GM23338 (cell line): ENCODE measurements at regions not wholly inside any gene's neighbourhood (a gene's known extent, or its start where the extent isn't known, plus 50 kb on each side); places are given as distances from the start of the nearest gene placed in this dataset.
A peak's percentile ranks its signal among the peaks of the same experiment; 100 is the strongest.
"Not testable (repeated sequence)": the region's sequence is repeated elsewhere in the genome, so short reads cannot be mapped to it uniquely, and the experiment has no call there.

Source experiments
- ATAC-seq: fragments of 200-7000 bp; cut with Tn5 transposase; 3 replicates; pipeline ENCODE4 v1.9.1; 2020
- DNase-seq: peaks from one replicate; pipeline ENCODE4 v3.0.0-alpha.2; 2015; ENCODE audit warnings: low spot score
- H2AFZ ChIP-seq: fragments of 200-600 bp; sonication (generic); 2 replicates; pipeline ENCODE4 v1.8.0; 2016; ENCODE audit warnings: antibody characterized with exemption, mild to moderate bottlenecking, moderate library complexity
- H3F3A ChIP-seq: fragments of 200-600 bp; sonication (generic); replicated peaks from 2 replicates; pipeline ENCODE4 v1.8.0; 2017; ENCODE audit warnings: antibody characterized with exemption, mixed run types, low read depth
- H3K27ac ChIP-seq: fragments of 200-600 bp; sonication (generic); 2 replicates; pipeline ENCODE4 v1.6.1; 2016; ENCODE audit warnings: low read depth
- H3K27me3 ChIP-seq: fragments of 200-600 bp; sonication (generic); 2 replicates; pipeline ENCODE4 v1.8.0; 2016; ENCODE audit warnings: mild to moderate bottlenecking, mixed run types, moderate library complexity; ENCODE audit not compliant: insufficient read depth
- H3K36me3 ChIP-seq: fragments of 200-600 bp; sonication (generic); 2 replicates; pipeline ENCODE4 v1.8.0; 2016; ENCODE audit warnings: mild to moderate bottlenecking; ENCODE audit not compliant: insufficient read depth
- H3K4me1 ChIP-seq: fragments of 200-600 bp; sonication (generic); 2 replicates; pipeline ENCODE4 v1.8.0; 2016; ENCODE audit warnings: mild to moderate bottlenecking, moderate library complexity; ENCODE audit not compliant: insufficient read depth
- H3K4me2 ChIP-seq: fragments of 200-600 bp; sonication (generic); 2 replicates; pipeline ENCODE4 v1.7.1; 2017; ENCODE audit warnings: mixed run types
- H3K4me3 ChIP-seq: fragments of 200-600 bp; sonication (generic); 2 replicates; pipeline ENCODE4 v1.6.1; 2016; ENCODE audit warnings: mixed run types
- H3K79me2 ChIP-seq: fragments of 200-600 bp; sonication (generic); replicated peaks from 2 replicates; pipeline ENCODE4 v1.8.0; 2017; ENCODE audit warnings: mild to moderate bottlenecking; ENCODE audit not compliant: insufficient read depth
- H3K9me2 ChIP-seq: fragments of 200-600 bp; sonication (generic); 2 replicates; pipeline ENCODE4 v1.8.0; 2017; ENCODE audit not compliant: insufficient read depth
- H4K20me1 ChIP-seq: fragments of 200-600 bp; sonication (generic); replicated peaks from 2 replicates; pipeline ENCODE4 v1.8.0; 2017; ENCODE audit warnings: mild to moderate bottlenecking; ENCODE audit not compliant: insufficient read depth
- H3K27ac Mint-ChIP-seq: 2 replicates; pipeline ENCODE4 v1.8.0; 2020; ENCODE audit warnings: inconsistent platforms, mild to moderate bottlenecking, moderate library complexity, mixed read lengths
- H3K27me3 Mint-ChIP-seq: 3 replicates; pipeline ENCODE4 v1.8.0; 2022; ENCODE audit warnings: low read depth, mild to moderate bottlenecking, moderate library complexity, mixed read lengths, inconsistent platforms; ENCODE audit not compliant: insufficient read depth, poor library complexity
- H3K36me3 Mint-ChIP-seq: 3 replicates; pipeline ENCODE4 v1.8.0; 2021; ENCODE audit warnings: low read depth, mild to moderate bottlenecking, inconsistent platforms, moderate library complexity, mixed read lengths
- H3K4me1 Mint-ChIP-seq: 3 replicates; pipeline ENCODE4 v1.8.0; 2020; ENCODE audit warnings: mild to moderate bottlenecking, inconsistent platforms, mixed read lengths
- H3K4me3 Mint-ChIP-seq: 3 replicates; pipeline ENCODE4 v1.8.0; 2021; ENCODE audit warnings: moderate library complexity, mild to moderate bottlenecking, inconsistent platforms, mixed read lengths
- H3K9me3 Mint-ChIP-seq: 3 replicates; pipeline ENCODE4 v1.8.0; 2020; ENCODE audit warnings: moderate library complexity, mild to moderate bottlenecking, inconsistent platforms, mixed read lengths
- CREB1 ChIP-seq: fragments of 250-450 bp; sonication (Bioruptor Pico); IDR thresholded peaks from 2 replicates; pipeline ENCODE4 v1.5.0; 2020; ENCODE audit warnings: low read depth, mild to moderate bottlenecking, moderate library complexity
- CTCF ChIP-seq, 2 experiments: fragments of 200-600 bp in 1 of 2; sonication (generic) in 1 of 2; conservative IDR thresholded peaks; 2 replicates each; pipeline versions ENCODE4 v1.5.1 to v1.6.1; 2016 to 2017; ENCODE audit warnings: antibody characterized with exemption in 2 of 2, low read depth in 2 of 2, mild to moderate bottlenecking in 2 of 2, moderate library complexity in 1 of 2
- EZH2 ChIP-seq: fragments of 200-600 bp; sonication (generic); IDR thresholded peaks from one replicate; pipeline ENCODE4 v1.8.0; 2017; ENCODE audit warnings: antibody characterized with exemption, mild to moderate bottlenecking, low read depth; ENCODE audit not compliant: unreplicated experiment
- EZH2phosphoT487 ChIP-seq: fragments of 200-600 bp; sonication (generic); IDR thresholded peaks from one replicate; pipeline ENCODE4 v1.8.1; 2018; ENCODE audit warnings: antibody characterized with exemption; ENCODE audit not compliant: unreplicated experiment
- JUNB ChIP-seq: IDR thresholded peaks from one replicate; pipeline ENCODE4 v1.6.1; 2016; ENCODE audit warnings: antibody characterized with exemption; ENCODE audit not compliant: unreplicated experiment
- NANOG ChIP-seq: IDR thresholded peaks from 2 replicates; pipeline ENCODE4 v1.6.1; 2016; ENCODE audit warnings: antibody characterized with exemption, borderline replicate concordance
- POLR2AphosphoS5 ChIP-seq: IDR thresholded peaks from 2 replicates; pipeline ENCODE4 v1.6.1; 2016; ENCODE audit warnings: antibody characterized with exemption, low read depth
- STAT1 ChIP-seq: IDR thresholded peaks from one replicate; pipeline ENCODE4 v1.6.1; 2016; ENCODE audit warnings: antibody characterized with exemption; ENCODE audit not compliant: unreplicated experiment
- ZNF114 ChIP-seq: fragments of 250-450 bp; sonication (Bioruptor Pico); IDR thresholded peaks from 2 replicates; pipeline ENCODE4 v1.5.0; 2020; ENCODE audit warnings: mild to moderate bottlenecking, moderate library complexity
- ZNF331 ChIP-seq: fragments of 250-450 bp; sonication (Bioruptor Pico); IDR thresholded peaks from 2 replicates; pipeline ENCODE4 v1.5.0; 2020; ENCODE audit warnings: low read depth, mild to moderate bottlenecking, moderate library complexity
- ZNF462 ChIP-seq: fragments of 250-450 bp; sonication (Bioruptor Pico); IDR thresholded peaks from 2 replicates; pipeline ENCODE4 v1.5.0; 2020; ENCODE audit warnings: mild to moderate bottlenecking, moderate library complexity
- TF ChIP-seq, protein P1 (sequence below): IDR thresholded peaks from 2 replicates; pipeline ENCODE4 v1.6.1; 2016; ENCODE audit warnings: antibody characterized with exemption

DNA sequence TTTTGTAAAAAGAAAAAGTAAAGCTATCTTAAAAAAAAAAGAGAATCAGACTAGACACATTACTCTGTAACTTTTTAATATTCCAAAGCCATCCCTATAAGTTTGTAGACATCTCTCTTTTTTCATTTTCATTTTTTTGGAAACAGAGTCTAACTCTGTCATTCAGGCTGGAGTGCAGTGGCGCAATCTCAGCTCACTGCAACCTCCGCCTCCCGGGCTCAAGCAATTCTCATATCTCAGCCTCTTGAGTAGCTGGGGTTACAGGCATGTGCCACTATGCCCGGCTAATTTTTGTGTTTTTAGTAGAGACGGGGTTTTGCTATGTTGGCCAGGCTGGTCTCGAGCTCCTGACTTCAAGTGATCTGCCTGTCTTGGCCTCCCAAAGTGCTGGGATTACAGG is 51.4 kb upstream of the ANKH start:
- not testable (repeated sequence) for H3K4me3 ChIP-seq, H2AFZ ChIP-seq, ATAC-seq, H3K27ac Mint-ChIP-seq, H3K79me2 ChIP-seq, H3K27me3 ChIP-seq, H3K9me3 Mint-ChIP-seq, H3K4me2 ChIP-seq, H3K4me1 ChIP-seq, H3K27me3 Mint-ChIP-seq, H3K36me3 ChIP-seq, H4K20me1 ChIP-seq, H3K27ac ChIP-seq, H3K4me1 Mint-ChIP-seq, H3F3A ChIP-seq, H3K36me3 Mint-ChIP-seq, DNase-seq, H3K4me3 Mint-ChIP-seq, H3K9me2 ChIP-seq

GRCh38 chr5:14922456-14922855 is 50.9 kb upstream of the ANKH start:
- H2AFZ ChIP-seq, result 0 out of 2 replicates have a peak overlapping the region, but pooled peaks have one; percentile 47
- H3K4me1 ChIP-seq, result no peaks in the 10 kb centered on the region
- no peaks in the 10 kb centered on the region for H3K36me3 ChIP-seq
- DNase-seq, result no peak
- no peaks in the 10 kb centered on the region for H3K9me2 ChIP-seq
- no peak overlapping the region for H3K4me3 Mint-ChIP-seq
- no peaks in the 10 kb centered on the region for H4K20me1 ChIP-seq
- no peak overlapping the region for H3K27ac Mint-ChIP-seq
- H3K4me2 ChIP-seq, result no peak overlapping the region
- peak; percentile 47; the same call in 2 of the 3 replicates for ATAC-seq
- no peak overlapping the region for H3K27ac ChIP-seq
- H3K27me3 ChIP-seq, result no peaks in the 10 kb centered on the region
- no peaks in the 10 kb centered on the region for H3K9me3 Mint-ChIP-seq
- peaks cover 4% of the 10 kb centered on the region; the same call in 2 of the 3 replicates for H3K4me1 Mint-ChIP-seq
- no peaks in the 10 kb centered on the region for H3F3A ChIP-seq
- no peak overlapping the region for H3K4me3 ChIP-seq
- no peaks in the 10 kb centered on the region for H3K79me2 ChIP-seq
- peaks cover 3% of the 10 kb centered on the region for H3K27me3 Mint-ChIP-seq
- no peaks in the 10 kb centered on the region for H3K36me3 Mint-ChIP-seq
- no peak for TF ChIP-seq CREB1 (CRISPR knock-in tag)
- TF ChIP-seq EZH2phosphoT487, result no peak
- TF ChIP-seq ZNF114, result no peak
- TF ChIP-seq STAT1, result no peak
- TF ChIP-seq, protein P1, sequence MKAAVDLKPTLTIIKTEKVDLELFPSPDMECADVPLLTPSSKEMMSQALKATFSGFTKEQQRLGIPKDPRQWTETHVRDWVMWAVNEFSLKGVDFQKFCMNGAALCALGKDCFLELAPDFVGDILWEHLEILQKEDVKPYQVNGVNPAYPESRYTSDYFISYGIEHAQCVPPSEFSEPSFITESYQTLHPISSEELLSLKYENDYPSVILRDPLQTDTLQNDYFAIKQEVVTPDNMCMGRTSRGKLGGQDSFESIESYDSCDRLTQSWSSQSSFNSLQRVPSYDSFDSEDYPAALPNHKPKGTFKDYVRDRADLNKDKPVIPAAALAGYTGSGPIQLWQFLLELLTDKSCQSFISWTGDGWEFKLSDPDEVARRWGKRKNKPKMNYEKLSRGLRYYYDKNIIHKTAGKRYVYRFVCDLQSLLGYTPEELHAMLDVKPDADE, result no peak
- TF ChIP-seq CTCF (conservative IDR thresholded peaks at IDR 0.05; ENCODE audit: low read depth in 2 of 2), result no peak
- TF ChIP-seq NANOG, result no peak
- no peak for TF ChIP-seq ZNF331 (CRISPR knock-in tag)
- TF ChIP-seq ZNF462 (CRISPR knock-in tag), result no peak
- TF ChIP-seq POLR2AphosphoS5, result no peak
- no peak for TF ChIP-seq EZH2
- TF ChIP-seq JUNB, result no peak
